WTC11 (cell line): ENCODE measurements at regions not wholly inside any gene's neighbourhood (a gene's known extent, or its start where the extent isn't known, plus 50 kb on each side); places are given as distances from the start of the nearest gene placed in this dataset.
"Not testable (repeated sequence)": the region's sequence is repeated elsewhere in the genome, so short reads cannot be mapped to it uniquely, and the experiment has no call there.

ENCODE experiments used
- ATAC-seq: fragments of 200-7000 bp; cut with Tn5 transposase; 2 replicates; pipeline ENCODE4 v1.10.0; 2021; ENCODE audit warnings: mild to moderate bottlenecking, moderate library complexity
- CTCF ChIA-PET: fragments of 300-600 bp; sonication (Branson Sonifier 250); formaldehyde crosslinking; loops from one replicate; lab custom pipeline; 2021; ENCODE audit warnings: antibody characterized with exemption; lab: Charles Lee
- POLR2A ChIA-PET: fragments of 350-600 bp; sonication (Branson Sonifier 250); formaldehyde crosslinking; loops from one replicate; lab custom pipeline; 2021; ENCODE audit warnings: antibody characterized with exemption; lab: Charles Lee
- DNase-seq: peaks from one replicate; pipeline ENCODE4 v3.0.0; 2021; ENCODE audit warnings: low spot score
- H3K27ac Mint-ChIP-seq: 2 replicates; pipeline ENCODE4 v1.8.0; 2021; ENCODE audit warnings: mixed read lengths
- H3K27me3 Mint-ChIP-seq: 2 replicates; pipeline ENCODE4 v1.8.0; 2021; ENCODE audit warnings: low read depth, mild to moderate bottlenecking, moderate library complexity, mixed read lengths
- H3K36me3 Mint-ChIP-seq: 2 replicates; pipeline ENCODE4 v1.8.0; 2021; ENCODE audit warnings: mixed read lengths
- H3K4me1 Mint-ChIP-seq: 2 replicates; pipeline ENCODE4 v1.8.0; 2022; ENCODE audit warnings: mixed read lengths
- H3K4me3 Mint-ChIP-seq: 2 replicates; pipeline ENCODE4 v1.8.0; 2021; ENCODE audit warnings: mild to moderate bottlenecking, moderate library complexity, mixed read lengths
- H3K9me3 Mint-ChIP-seq: 2 replicates; pipeline ENCODE4 v1.8.0; 2021; ENCODE audit warnings: mixed read lengths
- ATF1 ChIP-seq: sonication (generic); formaldehyde crosslinking; IDR thresholded peaks from 2 replicates; pipeline ENCODE4 v1.8.1; 2023; ENCODE audit warnings: mild to moderate bottlenecking, moderate library complexity, missing genetic modification reagents
- CREB1 ChIP-seq: sonication (generic); formaldehyde crosslinking; IDR thresholded peaks from 2 replicates; pipeline ENCODE4 v1.8.0; 2023; ENCODE audit warnings: mild to moderate bottlenecking, missing genetic modification reagents
- CREM ChIP-seq: sonication (generic); formaldehyde crosslinking; IDR thresholded peaks from 2 replicates; pipeline ENCODE4 v1.8.1; 2022; ENCODE audit warnings: mild to moderate bottlenecking, missing genetic modification reagents, moderate library complexity
- EMX1 ChIP-seq: fragments of 250-450 bp; sonication (Bioruptor Pico); IDR thresholded peaks from 2 replicates; pipeline ENCODE4 v1.8.0; 2021; ENCODE audit warnings: mild to moderate bottlenecking
- ETV6 ChIP-seq: sonication (generic); formaldehyde crosslinking; IDR thresholded peaks from 2 replicates; pipeline ENCODE4 v1.8.1; 2022; ENCODE audit warnings: mild to moderate bottlenecking, missing genetic modification reagents
- NR2C2 ChIP-seq: sonication (generic); formaldehyde crosslinking; IDR thresholded peaks from 2 replicates; pipeline ENCODE4 v1.8.0; 2022; ENCODE audit warnings: mild to moderate bottlenecking, missing genetic modification reagents
- PRRX2 ChIP-seq: fragments of 250-450 bp; sonication (Bioruptor Pico); IDR thresholded peaks from 2 replicates; pipeline ENCODE4 v1.8.0; 2021; ENCODE audit warnings: mild to moderate bottlenecking
- RORB ChIP-seq: fragments of 250-450 bp; sonication (Bioruptor Pico); IDR thresholded peaks from 2 replicates; pipeline ENCODE4 v1.9.0; 2021; ENCODE audit warnings: mild to moderate bottlenecking
- SOX15 ChIP-seq: fragments of 250-450 bp; sonication (Bioruptor Pico); IDR thresholded peaks from 2 replicates; pipeline ENCODE4 v1.9.0; 2021; ENCODE audit warnings: mild to moderate bottlenecking
- TP53 ChIP-seq: sonication (generic); formaldehyde crosslinking; IDR thresholded peaks from 2 replicates; pipeline ENCODE4 v1.8.1; 2023; ENCODE audit warnings: mild to moderate bottlenecking, missing genetic modification reagents
- ZBTB21 ChIP-seq: sonication (generic); formaldehyde crosslinking; IDR thresholded peaks from 2 replicates; pipeline ENCODE4 v1.8.1; 2023; ENCODE audit warnings: mild to moderate bottlenecking, missing genetic modification reagents, borderline replicate concordance
- ZNF281 ChIP-seq: sonication (generic); formaldehyde crosslinking; IDR thresholded peaks from 2 replicates; pipeline ENCODE4 v1.8.0; 2023; ENCODE audit warnings: mild to moderate bottlenecking, missing genetic modification reagents
- TF ChIP-seq, protein P1 (sequence below): fragments of 250-450 bp; sonication (Bioruptor Pico); conservative IDR thresholded peaks from 2 replicates; pipeline ENCODE4 v1.9.0; 2021; ENCODE audit warnings: mild to moderate bottlenecking
- TF ChIP-seq, protein P2 (sequence below): sonication (generic); formaldehyde crosslinking; IDR thresholded peaks from 2 replicates; pipeline ENCODE4 v1.8.1; 2023; ENCODE audit warnings: mild to moderate bottlenecking, missing genetic modification reagents, moderate library complexity
- TF ChIP-seq, protein P3 (sequence below): sonication (generic); formaldehyde crosslinking; conservative IDR thresholded peaks from 2 replicates; pipeline ENCODE4 v1.8.1; 2022; ENCODE audit warnings: mild to moderate bottlenecking, missing genetic modification reagents
- TF ChIP-seq, protein P4 (sequence below): sonication (generic); formaldehyde crosslinking; IDR thresholded peaks from 2 replicates; pipeline ENCODE4 v1.8.0; 2022; ENCODE audit warnings: mild to moderate bottlenecking, missing genetic modification reagents
- TF ChIP-seq, protein P5 (sequence below): sonication (generic); formaldehyde crosslinking; IDR thresholded peaks from 2 replicates; pipeline ENCODE4 v1.8.0; 2023; ENCODE audit warnings: missing genetic modification reagents

DNA sequence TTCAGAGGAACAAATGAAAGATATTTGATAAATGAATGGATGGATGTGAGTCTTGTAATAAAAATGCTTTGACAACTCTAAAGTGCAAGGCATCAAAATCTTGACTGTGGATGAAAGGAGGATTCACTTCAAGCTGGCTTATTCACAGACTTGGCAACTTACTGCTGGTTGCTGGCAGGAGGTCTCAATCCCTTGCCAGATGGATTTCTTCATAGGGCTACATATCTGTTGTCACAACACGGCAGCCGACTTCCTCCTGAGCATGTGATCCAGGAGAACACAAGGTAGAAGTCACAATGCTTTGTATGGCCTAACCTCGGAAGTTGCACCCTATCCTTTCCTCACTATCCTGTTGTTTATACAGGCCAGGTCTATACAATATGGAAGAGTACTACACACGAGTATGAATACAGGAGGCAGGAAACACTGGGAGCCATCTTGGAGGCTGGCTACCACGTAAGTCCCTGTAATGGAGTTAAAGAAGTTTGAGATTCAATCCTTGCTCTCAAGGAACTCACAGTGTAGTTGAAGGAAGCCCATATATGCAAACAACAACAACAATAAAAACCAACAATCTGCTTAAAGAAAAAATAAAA lies 97.9 kb downstream of the ID4 start (continued):
- TF ChIP-seq, protein P1, sequence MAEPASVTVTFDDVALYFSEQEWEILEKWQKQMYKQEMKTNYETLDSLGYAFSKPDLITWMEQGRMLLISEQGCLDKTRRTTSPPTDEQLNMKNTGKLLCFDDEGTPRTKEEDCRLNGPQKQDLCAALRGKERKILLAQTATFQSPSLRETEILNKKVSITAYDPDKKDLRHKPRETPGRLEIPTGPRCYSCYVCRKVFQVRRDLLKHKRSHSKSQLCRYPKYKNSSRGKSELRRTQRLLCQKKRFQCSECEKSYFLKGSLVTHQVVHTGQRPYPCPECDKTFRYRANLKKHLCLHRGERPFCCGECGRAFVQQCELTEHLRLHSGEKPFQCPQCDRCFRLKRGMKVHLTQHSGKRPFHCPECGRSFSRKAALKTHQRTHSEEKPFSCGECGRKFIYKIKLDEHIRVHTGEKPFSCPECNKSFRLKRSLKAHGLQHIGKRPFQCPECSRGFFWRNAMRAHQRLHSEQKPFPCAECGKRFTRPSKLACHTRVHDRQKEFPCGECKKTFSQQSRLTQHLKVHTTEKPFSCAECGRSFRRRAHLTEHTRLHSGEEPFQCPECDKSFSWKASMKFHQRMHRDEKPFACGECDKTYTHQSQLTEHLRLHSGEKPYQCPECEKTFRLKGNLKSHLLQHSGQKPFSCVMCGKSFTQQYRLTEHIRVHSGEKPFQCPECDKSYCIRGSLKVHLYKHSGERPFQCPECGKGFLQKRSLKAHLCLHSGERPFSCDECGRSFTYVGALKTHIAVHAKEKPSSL, result no peak
- TF ChIP-seq ETV6 (CRISPR knock-in tag), result no peak
- TF ChIP-seq ATF1 (CRISPR knock-in tag), result no peak

- POLR2A ChIA-PET, H3K27me3 Mint-ChIP-seq, ATAC-seq, H3K36me3 Mint-ChIP-seq, CTCF ChIA-PET, H3K27ac Mint-ChIP-seq, H3K4me1 Mint-ChIP-seq, H3K4me3 Mint-ChIP-seq, DNase-seq: not testable (repeated sequence)
- H3K9me3 Mint-ChIP-seq, result peaks cover 44% of the 10 kb centered on the region
These were observed 102.2 kb downstream of the ID4 start for GRCh38 chr6:19939321-19939720.

GRCh38 chr6:19939926-19940325 lies 102.8 kb downstream of the ID4 start:
- ATAC-seq, H3K4me3 Mint-ChIP-seq: not testable (repeated sequence)

DNA sequence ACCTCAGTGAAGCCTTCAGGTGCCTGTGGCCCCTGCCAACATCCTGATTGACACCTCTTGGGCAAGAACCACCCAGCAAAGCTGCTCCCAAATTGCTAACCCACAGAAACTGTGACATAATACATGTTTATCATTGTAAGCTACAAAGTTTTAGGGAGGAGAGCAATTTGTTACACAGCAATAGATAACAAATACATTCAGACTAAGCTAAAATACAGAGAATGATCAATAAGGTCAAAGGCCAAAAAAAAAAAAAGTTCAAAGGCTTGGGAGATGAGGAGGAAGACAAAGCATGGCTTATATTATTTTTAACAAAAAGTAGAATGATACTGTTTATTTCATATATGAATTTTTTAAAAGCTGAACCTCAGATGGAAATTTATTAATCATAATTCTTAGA lies 105.9 kb downstream of the ID4 start:
- DNase-seq (no peak), ATAC-seq (no peak)
- Mint-ChIP-seq H3K27me3 (peaks cover 2% of the 10 kb centered on the region; the same call in 1 of the 2 replicates), H3K27ac (no peak overlapping the region), H3K9me3 (peaks cover 23% of the 10 kb centered on the region), H3K36me3 (peaks cover 3% of the 10 kb centered on the region; the same call in 1 of the 2 replicates), H3K4me1 (no peaks in the 10 kb centered on the region), H3K4me3 (no peak overlapping the region)
- TF ChIP-seq NR2C2 (CRISPR knock-in tag) (no peak), ETV6 (CRISPR knock-in tag) (no peak), CREB1 (CRISPR knock-in tag) (no peak), ZNF281 (CRISPR knock-in tag) (no peak)
- ChIA-PET POLR2A (no interaction called here), CTCF (no interaction called here)

More at GRCh38 chr6:19939926-19940325, 102.8 kb downstream of the ID4 start:
- POLR2A ChIA-PET, CTCF ChIA-PET, H3K4me1 Mint-ChIP-seq, H3K27me3 Mint-ChIP-seq, H3K36me3 Mint-ChIP-seq, H3K27ac Mint-ChIP-seq, DNase-seq: not testable (repeated sequence)
- peaks cover 47% of the 10 kb centered on the region for H3K9me3 Mint-ChIP-seq

- CTCF ChIA-PET, result no interaction called here
- peaks cover 42% of the 10 kb centered on the region for H3K9me3 Mint-ChIP-seq
- peaks cover 5% of the 10 kb centered on the region; the same call in 1 of the 2 replicates for H3K36me3 Mint-ChIP-seq
- ATAC-seq, result no peak
- POLR2A ChIA-PET, result no interaction called here
- no peaks in the 10 kb centered on the region; the same call in 1 of the 2 replicates for H3K27me3 Mint-ChIP-seq
- TF ChIP-seq CREM (no peak), RORB (no peak), PRRX2 (CRISPR knock-in tag) (no peak), TP53 (CRISPR knock-in tag) (no peak), EMX1 (CRISPR knock-in tag) (no peak), SOX15 (CRISPR knock-in tag) (no peak), ZBTB21 (CRISPR knock-in tag) (no peak)
- TF ChIP-seq, protein P2, sequence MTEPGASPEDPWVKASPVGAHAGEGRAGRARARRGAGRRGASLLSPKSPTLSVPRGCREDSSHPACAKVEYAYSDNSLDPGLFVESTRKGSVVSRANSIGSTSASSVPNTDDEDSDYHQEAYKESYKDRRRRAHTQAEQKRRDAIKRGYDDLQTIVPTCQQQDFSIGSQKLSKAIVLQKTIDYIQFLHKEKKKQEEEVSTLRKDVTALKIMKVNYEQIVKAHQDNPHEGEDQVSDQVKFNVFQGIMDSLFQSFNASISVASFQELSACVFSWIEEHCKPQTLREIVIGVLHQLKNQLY, result no peak
- TF ChIP-seq, protein P3, sequence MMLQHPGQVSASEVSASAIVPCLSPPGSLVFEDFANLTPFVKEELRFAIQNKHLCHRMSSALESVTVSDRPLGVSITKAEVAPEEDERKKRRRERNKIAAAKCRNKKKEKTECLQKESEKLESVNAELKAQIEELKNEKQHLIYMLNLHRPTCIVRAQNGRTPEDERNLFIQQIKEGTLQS, result no peak
- TF ChIP-seq, protein P4, sequence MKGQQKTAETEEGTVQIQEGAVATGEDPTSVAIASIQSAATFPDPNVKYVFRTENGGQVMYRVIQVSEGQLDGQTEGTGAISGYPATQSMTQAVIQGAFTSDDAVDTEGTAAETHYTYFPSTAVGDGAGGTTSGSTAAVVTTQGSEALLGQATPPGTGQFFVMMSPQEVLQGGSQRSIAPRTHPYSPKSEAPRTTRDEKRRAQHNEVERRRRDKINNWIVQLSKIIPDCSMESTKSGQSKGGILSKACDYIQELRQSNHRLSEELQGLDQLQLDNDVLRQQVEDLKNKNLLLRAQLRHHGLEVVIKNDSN (CRISPR knock-in tag), result no peak
- TF ChIP-seq, protein P5, sequence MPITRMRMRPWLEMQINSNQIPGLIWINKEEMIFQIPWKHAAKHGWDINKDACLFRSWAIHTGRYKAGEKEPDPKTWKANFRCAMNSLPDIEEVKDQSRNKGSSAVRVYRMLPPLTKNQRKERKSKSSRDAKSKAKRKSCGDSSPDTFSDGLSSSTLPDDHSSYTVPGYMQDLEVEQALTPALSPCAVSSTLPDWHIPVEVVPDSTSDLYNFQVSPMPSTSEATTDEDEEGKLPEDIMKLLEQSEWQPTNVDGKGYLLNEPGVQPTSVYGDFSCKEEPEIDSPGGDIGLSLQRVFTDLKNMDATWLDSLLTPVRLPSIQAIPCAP (CRISPR knock-in tag), result no peak
- H3K4me3 Mint-ChIP-seq, result no peak overlapping the region
- no peaks in the 10 kb centered on the region for H3K4me1 Mint-ChIP-seq
- no peak overlapping the region for H3K27ac Mint-ChIP-seq
- DNase-seq, result no peak
These were observed 108.7 kb downstream of the ID4 start for GRCh38 chr6:19945843-19946358.
